HepG2 (cell line): ENCODE measurements at regions not wholly inside any gene's neighbourhood (a gene's known extent, or its start where the extent isn't known, plus 50 kb on each side); places are given as distances from the start of the nearest gene placed in this dataset.

Experiments
- KDM2A ChIP-seq: sonication (generic); formaldehyde crosslinking; IDR thresholded peaks from 2 replicates; pipeline ENCODE4 v1.4.0; 2020; ENCODE audit warnings: low read depth, missing genetic modification reagents, borderline replicate concordance
- MTF2 ChIP-seq: sonication (generic); formaldehyde crosslinking; IDR thresholded peaks from 2 replicates; pipeline ENCODE4 v1.5.0; 2020; ENCODE audit warnings: missing genetic modification reagents, borderline replicate concordance
- NFYB ChIP-seq: sonication (generic); formaldehyde crosslinking; IDR thresholded peaks from 2 replicates; pipeline ENCODE4 v1.4.0; 2020; ENCODE audit warnings: missing genetic modification reagents
- POLR2A ChIP-seq, 2 experiments: IDR thresholded peaks; 2 replicates each; pipeline ENCODE4 v1.6.1; 2011; ENCODE audit warnings: low read depth in 2 of 2, low read length in 2 of 2, mild to moderate bottlenecking in 1 of 2, moderate library complexity in 1 of 2; ENCODE audit not compliant: insufficient read depth in 1 of 2
- SMC3 ChIP-seq: IDR thresholded peaks from 2 replicates; pipeline ENCODE4 v1.6.1; 2011; ENCODE audit warnings: low read length, improper control_type of control experiment
- TBX2 ChIP-seq: sonication (generic); formaldehyde crosslinking; IDR thresholded peaks from 2 replicates; pipeline ENCODE4 v1.5.0; 2020; ENCODE audit warnings: missing genetic modification reagents, mild to moderate bottlenecking, borderline replicate concordance
- ZNF274 ChIP-seq: sonication (generic); formaldehyde crosslinking; IDR thresholded peaks from 2 replicates; pipeline ENCODE4 v1.5.1; 2020; ENCODE audit warnings: mild to moderate bottlenecking, missing genetic modification reagents
- TF ChIP-seq, protein P1 (sequence below): sonication (generic); formaldehyde crosslinking; IDR thresholded peaks from 2 replicates; pipeline ENCODE4 v1.5.0; 2020; ENCODE audit warnings: mild to moderate bottlenecking, missing genetic modification reagents, moderate library complexity
- TF ChIP-seq, protein P2 (sequence below): sonication (generic); formaldehyde crosslinking; IDR thresholded peaks from 2 replicates; pipeline ENCODE4 v1.8.0; 2022; ENCODE audit warnings: mild to moderate bottlenecking, missing genetic modification reagents, moderate library complexity

DNA sequence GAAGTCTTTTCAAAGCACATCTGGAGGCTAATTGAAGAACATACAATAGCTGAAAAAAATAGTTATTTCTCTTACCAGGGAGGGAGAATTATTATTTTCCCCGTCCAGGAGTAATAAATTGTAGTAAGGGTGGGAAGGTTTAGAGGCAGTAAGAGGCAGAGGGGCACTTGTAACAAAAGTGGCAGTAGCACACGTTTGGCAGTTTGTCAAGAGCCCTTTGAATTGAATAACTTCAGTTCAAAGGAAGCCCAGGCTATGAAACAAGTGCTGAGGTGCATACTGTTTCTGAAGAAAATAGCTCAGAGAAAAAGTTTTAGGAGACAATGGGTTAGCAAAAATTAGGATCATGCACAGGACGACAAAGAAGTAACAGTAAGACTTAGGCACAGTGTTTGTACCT is 451.3 kb downstream of the LRRC70 start:
- TF ChIP-seq SMC3, result no peak
- TF ChIP-seq TBX2 (CRISPR knock-in tag), result no peak
- TF ChIP-seq MTF2, result no peak
- TF ChIP-seq ZNF274, result no peak
- TF ChIP-seq KDM2A, result no peak
- TF ChIP-seq POLR2A (IDR thresholded peaks at IDR 0.05; ENCODE audit: insufficient read depth in 1 of 2, low read depth in 2 of 2, low read length in 2 of 2), result no peak
- TF ChIP-seq, protein P1, sequence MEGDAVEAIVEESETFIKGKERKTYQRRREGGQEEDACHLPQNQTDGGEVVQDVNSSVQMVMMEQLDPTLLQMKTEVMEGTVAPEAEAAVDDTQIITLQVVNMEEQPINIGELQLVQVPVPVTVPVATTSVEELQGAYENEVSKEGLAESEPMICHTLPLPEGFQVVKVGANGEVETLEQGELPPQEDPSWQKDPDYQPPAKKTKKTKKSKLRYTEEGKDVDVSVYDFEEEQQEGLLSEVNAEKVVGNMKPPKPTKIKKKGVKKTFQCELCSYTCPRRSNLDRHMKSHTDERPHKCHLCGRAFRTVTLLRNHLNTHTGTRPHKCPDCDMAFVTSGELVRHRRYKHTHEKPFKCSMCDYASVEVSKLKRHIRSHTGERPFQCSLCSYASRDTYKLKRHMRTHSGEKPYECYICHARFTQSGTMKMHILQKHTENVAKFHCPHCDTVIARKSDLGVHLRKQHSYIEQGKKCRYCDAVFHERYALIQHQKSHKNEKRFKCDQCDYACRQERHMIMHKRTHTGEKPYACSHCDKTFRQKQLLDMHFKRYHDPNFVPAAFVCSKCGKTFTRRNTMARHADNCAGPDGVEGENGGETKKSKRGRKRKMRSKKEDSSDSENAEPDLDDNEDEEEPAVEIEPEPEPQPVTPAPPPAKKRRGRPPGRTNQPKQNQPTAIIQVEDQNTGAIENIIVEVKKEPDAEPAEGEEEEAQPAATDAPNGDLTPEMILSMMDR (CRISPR knock-in tag), result no peak
- no peak for TF ChIP-seq NFYB (CRISPR knock-in tag)
- TF ChIP-seq, protein P2, sequence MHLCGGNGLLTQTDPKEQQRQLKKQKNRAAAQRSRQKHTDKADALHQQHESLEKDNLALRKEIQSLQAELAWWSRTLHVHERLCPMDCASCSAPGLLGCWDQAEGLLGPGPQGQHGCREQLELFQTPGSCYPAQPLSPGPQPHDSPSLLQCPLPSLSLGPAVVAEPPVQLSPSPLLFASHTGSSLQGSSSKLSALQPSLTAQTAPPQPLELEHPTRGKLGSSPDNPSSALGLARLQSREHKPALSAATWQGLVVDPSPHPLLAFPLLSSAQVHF, result no peak
